ENCODE measurements at regions not wholly inside any gene's neighbourhood (a gene's known extent, or its start where the extent isn't known, plus 50 kb on each side); places are given as distances from the start of the nearest gene placed in this dataset.

DNA sequence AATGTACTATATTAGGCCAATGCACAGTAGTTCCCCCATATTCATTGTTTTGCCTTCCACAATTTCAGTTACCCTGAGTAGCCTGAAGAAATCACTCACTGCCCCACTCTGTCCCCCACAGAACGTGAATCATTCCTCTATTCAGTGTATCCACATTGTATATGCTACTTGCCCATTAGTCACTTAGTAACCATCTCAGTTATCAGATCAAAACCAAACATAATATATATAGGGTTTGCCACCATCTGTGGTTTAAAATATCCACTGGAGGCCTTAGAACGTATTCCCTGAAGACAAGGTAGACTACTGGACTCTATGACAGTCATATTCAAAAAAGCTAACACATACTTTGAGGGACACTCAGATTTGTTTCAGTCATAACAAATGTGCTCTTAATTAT, 465.7 kb upstream of the RGMB start:
- ATAC-seq (ENCODE audit: low FRiP score) (no peak), DNase-seq (ENCODE audit: low spot score) (no peak)
- TF ChIP-seq CTCF (IDR thresholded peaks at IDR 0.05), result no peak

- TF ChIP-seq CTCF (IDR thresholded peaks at IDR 0.05), result no peak
- DNase-seq (ENCODE audit: low spot score) (no peak), ATAC-seq (ENCODE audit: low FRiP score) (no peak)
Measured at GRCh38 chr5:98308231-98308630, 465.2 kb upstream of the RGMB start.

DNA sequence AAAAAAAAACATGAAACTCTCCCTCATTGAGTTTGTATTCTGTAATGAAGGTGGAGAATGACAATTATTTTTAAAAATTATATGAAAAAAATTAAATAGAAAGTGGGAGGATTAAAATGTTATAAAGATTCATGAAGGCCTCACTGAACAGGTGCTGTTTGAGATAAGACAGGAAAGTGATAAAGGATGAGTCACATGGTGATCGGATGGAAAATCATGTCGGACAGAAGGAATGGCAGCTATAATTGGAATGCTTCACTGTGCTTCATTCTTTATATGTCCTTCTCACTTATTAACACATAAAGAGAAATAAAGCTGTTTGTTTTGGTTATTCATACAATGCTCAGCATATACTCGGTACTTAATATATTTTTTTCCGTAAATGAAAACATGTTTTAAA, 464.5 kb upstream of the RGMB start:
- TF ChIP-seq CTCF (IDR thresholded peaks at IDR 0.05), result no peak
- DNase-seq (ENCODE audit: low spot score) (no peak), ATAC-seq (ENCODE audit: low FRiP score) (no peak)

DNA sequence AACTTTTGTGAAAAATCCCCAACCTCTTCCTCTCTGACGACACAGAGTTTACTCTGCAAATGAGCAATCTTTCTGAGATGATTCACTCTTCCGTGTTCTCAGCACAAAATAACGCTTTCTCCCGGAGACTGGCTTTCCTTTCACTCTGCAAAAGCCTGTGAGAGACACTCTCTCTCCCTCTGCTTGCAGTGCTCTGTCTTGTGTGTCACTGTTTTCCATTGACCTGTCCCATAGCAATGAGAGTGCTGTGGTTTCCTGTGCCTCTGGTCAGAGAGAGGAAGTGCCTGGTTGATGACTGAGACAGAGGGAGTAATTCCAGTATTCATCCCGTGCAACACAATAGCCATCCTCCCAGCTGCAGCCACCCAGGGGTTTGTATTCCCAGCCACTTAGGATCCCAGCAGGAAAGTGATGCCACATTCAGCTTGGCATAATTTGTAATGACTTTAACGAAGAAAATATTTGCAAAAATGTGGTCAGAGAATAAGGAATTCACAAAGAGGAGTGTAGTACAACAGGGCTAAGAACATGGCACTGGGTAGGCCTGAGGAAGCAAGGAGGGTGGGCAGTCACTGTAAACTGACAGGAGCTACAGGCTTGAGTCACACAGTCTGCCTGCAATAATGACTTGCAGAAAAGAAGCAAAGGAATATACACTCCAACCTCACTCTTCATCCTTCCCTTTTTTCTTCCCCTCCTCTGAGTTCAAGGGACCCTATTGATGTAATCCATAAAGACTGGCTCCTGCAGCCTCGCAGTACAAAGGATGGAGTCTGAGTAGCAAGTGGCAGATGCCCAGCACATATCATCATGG, 463.5 kb upstream of the RGMB start:
- DNase-seq (ENCODE audit: low spot score) (no peak), ATAC-seq (ENCODE audit: low FRiP score) (no peak)
- no peak for TF ChIP-seq CTCF (IDR thresholded peaks at IDR 0.05)

- no peak for ATAC-seq (ENCODE audit: low FRiP score)
- no peak for DNase-seq (ENCODE audit: low spot score)
Measured at GRCh38 chr5:98314292-98314691, 459.2 kb upstream of the RGMB start.

DNA sequence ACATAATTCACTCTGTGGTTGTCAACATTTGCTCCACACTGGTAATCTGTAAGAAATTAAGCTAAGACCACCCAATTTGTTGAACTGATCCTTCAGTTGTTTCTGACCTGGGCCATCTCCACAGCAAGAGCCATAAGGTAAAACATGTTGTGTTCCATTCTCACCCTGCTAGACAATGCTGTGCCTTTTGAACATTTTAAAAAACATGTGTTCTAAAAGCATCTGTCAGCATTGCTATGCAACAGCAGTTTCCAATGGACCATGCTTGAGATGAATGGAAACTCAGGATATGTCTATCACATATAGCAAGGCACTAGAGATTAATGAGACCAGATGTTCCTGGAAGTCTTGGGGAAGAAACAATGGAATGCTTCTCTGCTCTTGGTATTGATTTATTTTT, 455.1 kb upstream of the RGMB start:
- ATAC-seq (ENCODE audit: low FRiP score), result no peak
- DNase-seq (ENCODE audit: low spot score), result no peak
- TF ChIP-seq CTCF (IDR thresholded peaks at IDR 0.05), result no peak

More at GRCh38 chr5:98314292-98314691, 459.2 kb upstream of the RGMB start:
- TF ChIP-seq CTCF (IDR thresholded peaks at IDR 0.05), result no peak

GRCh38 chr5:98319299-98320011, 454.0 kb upstream of the RGMB start:
- no peak for TF ChIP-seq CTCF (IDR thresholded peaks at IDR 0.05)
- ATAC-seq (ENCODE audit: low FRiP score) (no peak), DNase-seq (ENCODE audit: low spot score) (no peak)
